GM12878 (cell line): ENCODE measurements at regions not wholly inside any gene's neighbourhood (a gene's known extent, or its start where the extent isn't known, plus 50 kb on each side); places are given as distances from the start of the nearest gene placed in this dataset.

Experiments used
- CEBPB ChIP-seq, 2 experiments: fragments of 150-350 bp in 1 of 2; IDR thresholded peaks; 2 replicates each; pipeline ENCODE4 v1.6.1; 2012 to 2014; ENCODE audit warnings: low read depth in 2 of 2, low read length in 2 of 2, borderline replicate concordance in 1 of 2, inconsistent platforms in 1 of 2
- EED ChIP-seq: sonication (generic); IDR thresholded peaks from 2 replicates; pipeline ENCODE4 v1.6.1; 2016; ENCODE audit warnings: antibody characterized with exemption, low read depth
- GATAD2B ChIP-seq: fragments of 450-650 bp; conservative IDR thresholded peaks from 2 replicates; pipeline ENCODE4 v1.6.1; 2017; ENCODE audit warnings: low read depth, mild to moderate bottlenecking, moderate library complexity
- MAX ChIP-seq: IDR thresholded peaks from 2 replicates; pipeline ENCODE4 v1.6.1; 2012; ENCODE audit warnings: low read depth, low read length, improper control_type of control experiment
- POLR2AphosphoS2 ChIP-seq: IDR thresholded peaks from 2 replicates; pipeline ENCODE4 v1.6.1; 2011; ENCODE audit warnings: low read depth, mild to moderate bottlenecking, low read length, improper control_type of control experiment, moderate library complexity
- ZNF207 ChIP-seq: fragments of 450-650 bp; IDR thresholded peaks from 2 replicates; pipeline ENCODE4 v1.6.1; 2014; ENCODE audit warnings: antibody characterized with exemption, mild to moderate bottlenecking, borderline replicate concordance
- ZNF384 ChIP-seq: IDR thresholded peaks from 2 replicates; pipeline ENCODE4 v1.6.1; 2012; ENCODE audit warnings: low read depth, mild to moderate bottlenecking, low read length, improper control_type of control experiment, borderline replicate concordance
- TF ChIP-seq, protein P1 (sequence below), 3 experiments: IDR thresholded peaks in 2 of 3; conservative IDR thresholded peaks in 1 of 3; 2 replicates each; pipeline ENCODE4 v1.5.1; 2011; ENCODE audit warnings: low read depth in 3 of 3, low read length in 3 of 3, mild to moderate bottlenecking in 3 of 3, control low read depth in 2 of 3, moderate library complexity in 2 of 3, inconsistent platforms in 1 of 3, mixed read lengths in 1 of 3; ENCODE audit not compliant: control insufficient read depth in 2 of 3, insufficient read depth in 1 of 3; ENCODE audit errors: extremely low read depth in 1 of 3
- TF ChIP-seq, protein P2 (sequence below): IDR thresholded peaks from 2 replicates; pipeline ENCODE4 v1.6.1; 2012; ENCODE audit warnings: improper control_type of control experiment, low read depth, low read length; ENCODE audit not compliant: insufficient replicate concordance

GRCh38 chr12:71329956-71330355 lies 109.6 kb upstream of the LGR5 start:
- TF ChIP-seq, protein P1, sequence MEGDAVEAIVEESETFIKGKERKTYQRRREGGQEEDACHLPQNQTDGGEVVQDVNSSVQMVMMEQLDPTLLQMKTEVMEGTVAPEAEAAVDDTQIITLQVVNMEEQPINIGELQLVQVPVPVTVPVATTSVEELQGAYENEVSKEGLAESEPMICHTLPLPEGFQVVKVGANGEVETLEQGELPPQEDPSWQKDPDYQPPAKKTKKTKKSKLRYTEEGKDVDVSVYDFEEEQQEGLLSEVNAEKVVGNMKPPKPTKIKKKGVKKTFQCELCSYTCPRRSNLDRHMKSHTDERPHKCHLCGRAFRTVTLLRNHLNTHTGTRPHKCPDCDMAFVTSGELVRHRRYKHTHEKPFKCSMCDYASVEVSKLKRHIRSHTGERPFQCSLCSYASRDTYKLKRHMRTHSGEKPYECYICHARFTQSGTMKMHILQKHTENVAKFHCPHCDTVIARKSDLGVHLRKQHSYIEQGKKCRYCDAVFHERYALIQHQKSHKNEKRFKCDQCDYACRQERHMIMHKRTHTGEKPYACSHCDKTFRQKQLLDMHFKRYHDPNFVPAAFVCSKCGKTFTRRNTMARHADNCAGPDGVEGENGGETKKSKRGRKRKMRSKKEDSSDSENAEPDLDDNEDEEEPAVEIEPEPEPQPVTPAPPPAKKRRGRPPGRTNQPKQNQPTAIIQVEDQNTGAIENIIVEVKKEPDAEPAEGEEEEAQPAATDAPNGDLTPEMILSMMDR (IDR thresholded peaks at IDR 0.05 in 2 of 3, conservative IDR thresholded peaks at IDR 0.05 in 1 of 3; ENCODE audit: control insufficient read depth in 2 of 3, extremely low read depth in 1 of 3, insufficient read depth in 1 of 3, low read depth in 3 of 3, low read length in 3 of 3): no peak
- TF ChIP-seq MAX (no peak), CEBPB (IDR thresholded peaks at IDR 0.05; ENCODE audit: borderline replicate concordance in 1 of 2, low read depth in 2 of 2, low read length in 2 of 2) (no peak), ZNF384 (no peak), ZNF207 (no peak), GATAD2B (no peak), EED (no peak), POLR2AphosphoS2 (no peak)
- TF ChIP-seq, protein P2, sequence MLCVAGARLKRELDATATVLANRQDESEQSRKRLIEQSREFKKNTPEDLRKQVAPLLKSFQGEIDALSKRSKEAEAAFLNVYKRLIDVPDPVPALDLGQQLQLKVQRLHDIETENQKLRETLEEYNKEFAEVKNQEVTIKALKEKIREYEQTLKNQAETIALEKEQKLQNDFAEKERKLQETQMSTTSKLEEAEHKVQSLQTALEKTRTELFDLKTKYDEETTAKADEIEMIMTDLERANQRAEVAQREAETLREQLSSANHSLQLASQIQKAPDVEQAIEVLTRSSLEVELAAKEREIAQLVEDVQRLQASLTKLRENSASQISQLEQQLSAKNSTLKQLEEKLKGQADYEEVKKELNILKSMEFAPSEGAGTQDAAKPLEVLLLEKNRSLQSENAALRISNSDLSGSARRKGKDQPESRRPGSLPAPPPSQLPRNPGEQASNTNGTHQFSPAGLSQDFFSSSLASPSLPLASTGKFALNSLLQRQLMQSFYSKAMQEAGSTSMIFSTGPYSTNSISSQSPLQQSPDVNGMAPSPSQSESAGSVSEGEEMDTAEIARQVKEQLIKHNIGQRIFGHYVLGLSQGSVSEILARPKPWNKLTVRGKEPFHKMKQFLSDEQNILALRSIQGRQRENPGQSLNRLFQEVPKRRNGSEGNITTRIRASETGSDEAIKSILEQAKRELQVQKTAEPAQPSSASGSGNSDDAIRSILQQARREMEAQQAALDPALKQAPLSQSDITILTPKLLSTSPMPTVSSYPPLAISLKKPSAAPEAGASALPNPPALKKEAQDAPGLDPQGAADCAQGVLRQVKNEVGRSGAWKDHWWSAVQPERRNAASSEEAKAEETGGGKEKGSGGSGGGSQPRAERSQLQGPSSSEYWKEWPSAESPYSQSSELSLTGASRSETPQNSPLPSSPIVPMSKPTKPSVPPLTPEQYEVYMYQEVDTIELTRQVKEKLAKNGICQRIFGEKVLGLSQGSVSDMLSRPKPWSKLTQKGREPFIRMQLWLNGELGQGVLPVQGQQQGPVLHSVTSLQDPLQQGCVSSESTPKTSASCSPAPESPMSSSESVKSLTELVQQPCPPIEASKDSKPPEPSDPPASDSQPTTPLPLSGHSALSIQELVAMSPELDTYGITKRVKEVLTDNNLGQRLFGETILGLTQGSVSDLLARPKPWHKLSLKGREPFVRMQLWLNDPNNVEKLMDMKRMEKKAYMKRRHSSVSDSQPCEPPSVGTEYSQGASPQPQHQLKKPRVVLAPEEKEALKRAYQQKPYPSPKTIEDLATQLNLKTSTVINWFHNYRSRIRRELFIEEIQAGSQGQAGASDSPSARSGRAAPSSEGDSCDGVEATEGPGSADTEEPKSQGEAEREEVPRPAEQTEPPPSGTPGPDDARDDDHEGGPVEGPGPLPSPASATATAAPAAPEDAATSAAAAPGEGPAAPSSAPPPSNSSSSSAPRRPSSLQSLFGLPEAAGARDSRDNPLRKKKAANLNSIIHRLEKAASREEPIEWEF: no peak
